ENCODE measurements at regions not wholly inside any gene's neighbourhood (a gene's known extent, or its start where the extent isn't known, plus 50 kb on each side); places are given as distances from the start of the nearest gene placed in this dataset.
"Not testable (repeated sequence)": the region's sequence is repeated elsewhere in the genome, so short reads cannot be mapped to it uniquely, and the experiment has no call there.

GRCh38 chr15:62417439-62417838, 252.4 kb upstream of the C2CD4B start:
- TF ChIP-seq EZH2phosphoT487 (IDR thresholded peaks at IDR 0.05; ENCODE audit: low read depth) = no peak
- TF ChIP-seq, protein P1, sequence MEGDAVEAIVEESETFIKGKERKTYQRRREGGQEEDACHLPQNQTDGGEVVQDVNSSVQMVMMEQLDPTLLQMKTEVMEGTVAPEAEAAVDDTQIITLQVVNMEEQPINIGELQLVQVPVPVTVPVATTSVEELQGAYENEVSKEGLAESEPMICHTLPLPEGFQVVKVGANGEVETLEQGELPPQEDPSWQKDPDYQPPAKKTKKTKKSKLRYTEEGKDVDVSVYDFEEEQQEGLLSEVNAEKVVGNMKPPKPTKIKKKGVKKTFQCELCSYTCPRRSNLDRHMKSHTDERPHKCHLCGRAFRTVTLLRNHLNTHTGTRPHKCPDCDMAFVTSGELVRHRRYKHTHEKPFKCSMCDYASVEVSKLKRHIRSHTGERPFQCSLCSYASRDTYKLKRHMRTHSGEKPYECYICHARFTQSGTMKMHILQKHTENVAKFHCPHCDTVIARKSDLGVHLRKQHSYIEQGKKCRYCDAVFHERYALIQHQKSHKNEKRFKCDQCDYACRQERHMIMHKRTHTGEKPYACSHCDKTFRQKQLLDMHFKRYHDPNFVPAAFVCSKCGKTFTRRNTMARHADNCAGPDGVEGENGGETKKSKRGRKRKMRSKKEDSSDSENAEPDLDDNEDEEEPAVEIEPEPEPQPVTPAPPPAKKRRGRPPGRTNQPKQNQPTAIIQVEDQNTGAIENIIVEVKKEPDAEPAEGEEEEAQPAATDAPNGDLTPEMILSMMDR (IDR thresholded peaks at IDR 0.05; ENCODE audit: low read depth, low read length) = no peak
- Histone ChIP-seq H3K36me3 (replicated peaks; ENCODE audit: low read depth, low read length) (no peaks in the 10 kb centered on the region), H3K79me2 (ENCODE audit: low read length) (no peaks in the 10 kb centered on the region), H3K9ac (ENCODE audit: low read length) (no peak overlapping the region), H4K20me1 (ENCODE audit: insufficient read depth, low read length) (no peaks in the 10 kb centered on the region), H3K27me3 (ENCODE audit: low read depth, low read length) (no peaks in the 10 kb centered on the region), H2AFZ (ENCODE audit: low read depth, low read length) (no peak overlapping the region), H3K9me3 (ENCODE audit: insufficient read depth, low read length) (no peaks in the 10 kb centered on the region), H3K4me3 (ENCODE audit: low read length) (no peak overlapping the region), H3K27ac (ENCODE audit: low read length) (no peak overlapping the region), H3K4me1 (ENCODE audit: low read length) (no peaks in the 10 kb centered on the region), H3K4me2 (ENCODE audit: low read length) (no peak overlapping the region)

DNA sequence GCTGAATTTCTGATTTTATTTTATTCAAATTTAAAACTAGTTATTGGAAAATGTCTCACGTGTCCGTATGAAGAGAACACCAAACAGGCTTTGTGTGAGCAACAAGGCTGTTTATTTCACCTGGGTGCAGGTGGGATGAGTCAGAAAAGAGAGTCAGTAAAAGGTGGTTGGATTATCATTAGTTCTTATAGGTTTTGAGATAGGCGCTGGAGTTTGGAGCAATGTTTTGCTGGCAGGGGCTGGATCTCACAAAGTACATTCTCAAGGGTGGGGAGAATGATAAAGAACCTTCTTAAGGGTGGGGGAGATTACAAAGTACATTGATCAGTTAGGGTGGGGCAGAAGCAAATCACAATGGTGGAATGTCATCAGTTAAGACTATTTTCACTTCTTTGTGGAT, 253.4 kb upstream of the C2CD4B start:
- H3K4me2 ChIP-seq (ENCODE audit: low read length); H3K9ac ChIP-seq (ENCODE audit: low read length); H3K27me3 ChIP-seq (ENCODE audit: low read depth, low read length); H3K79me2 ChIP-seq (ENCODE audit: low read length); H2AFZ ChIP-seq (ENCODE audit: low read depth, low read length); H3K4me1 ChIP-seq (ENCODE audit: low read length); H3K27ac ChIP-seq (ENCODE audit: low read length); H3K36me3 ChIP-seq (replicated peaks; ENCODE audit: low read depth, low read length); H3K9me3 ChIP-seq (ENCODE audit: insufficient read depth, low read length); H4K20me1 ChIP-seq (ENCODE audit: insufficient read depth, low read length); H3K4me3 ChIP-seq (ENCODE audit: low read length): not testable (repeated sequence)

GRCh38 chr15:62419192-62419591, 254.1 kb upstream of the C2CD4B start:
- TF ChIP-seq EZH2phosphoT487 (IDR thresholded peaks at IDR 0.05; ENCODE audit: low read depth) = no peak
- TF ChIP-seq, protein P1 (IDR thresholded peaks at IDR 0.05; ENCODE audit: low read depth, low read length) = no peak
- H3K4me1 ChIP-seq (ENCODE audit: low read length) = no peaks in the 10 kb centered on the region
- no peak overlapping the region for H3K27ac ChIP-seq (ENCODE audit: low read length)
- no peaks in the 10 kb centered on the region for H3K36me3 ChIP-seq (replicated peaks; ENCODE audit: low read depth, low read length)
- H2AFZ ChIP-seq (ENCODE audit: low read depth, low read length) = no peak overlapping the region
- H3K9me3 ChIP-seq (ENCODE audit: insufficient read depth, low read length) = no peaks in the 10 kb centered on the region
- no peak overlapping the region for H3K4me3 ChIP-seq (ENCODE audit: low read length)
- H3K9ac ChIP-seq (ENCODE audit: low read length) = no peak overlapping the region
- H3K79me2 ChIP-seq (ENCODE audit: low read length) = no peaks in the 10 kb centered on the region
- H3K27me3 ChIP-seq (ENCODE audit: low read depth, low read length) = no peaks in the 10 kb centered on the region
- H3K4me2 ChIP-seq (ENCODE audit: low read length) = no peak overlapping the region
- no peaks in the 10 kb centered on the region for H4K20me1 ChIP-seq (ENCODE audit: insufficient read depth, low read length)

- not testable (repeated sequence) for H2AFZ ChIP-seq (ENCODE audit: low read depth, low read length); H3K4me2 ChIP-seq (ENCODE audit: low read length); H3K79me2 ChIP-seq (ENCODE audit: low read length); H3K36me3 ChIP-seq (replicated peaks; ENCODE audit: low read depth, low read length); H3K4me3 ChIP-seq (ENCODE audit: low read length); H3K9me3 ChIP-seq (ENCODE audit: insufficient read depth, low read length); H3K27me3 ChIP-seq (ENCODE audit: low read depth, low read length); H3K9ac ChIP-seq (ENCODE audit: low read length); H4K20me1 ChIP-seq (ENCODE audit: insufficient read depth, low read length); H3K4me1 ChIP-seq (ENCODE audit: low read length); H3K27ac ChIP-seq (ENCODE audit: low read length)
Observed at GRCh38 chr15:62420371-62420770, 255.3 kb upstream of the C2CD4B start.

GRCh38 chr15:62421289-62421688, 256.2 kb upstream of the C2CD4B start:
- Histone ChIP-seq H3K4me3 (ENCODE audit: low read length) (no peak overlapping the region), H3K4me2 (ENCODE audit: low read length) (no peak overlapping the region), H3K4me1 (ENCODE audit: low read length) (no peaks in the 10 kb centered on the region), H3K27ac (ENCODE audit: low read length) (no peak overlapping the region), H3K27me3 (ENCODE audit: low read depth, low read length) (no peaks in the 10 kb centered on the region), H3K9me3 (ENCODE audit: insufficient read depth, low read length) (no peaks in the 10 kb centered on the region), H3K36me3 (replicated peaks; ENCODE audit: low read depth, low read length) (no peaks in the 10 kb centered on the region), H4K20me1 (ENCODE audit: insufficient read depth, low read length) (no peaks in the 10 kb centered on the region), H2AFZ (ENCODE audit: low read depth, low read length) (no peak overlapping the region), H3K79me2 (ENCODE audit: low read length) (no peaks in the 10 kb centered on the region), H3K9ac (ENCODE audit: low read length) (no peak overlapping the region)
- TF ChIP-seq, protein P1 (IDR thresholded peaks at IDR 0.05; ENCODE audit: low read depth, low read length) = no peak
- TF ChIP-seq EZH2phosphoT487 (IDR thresholded peaks at IDR 0.05; ENCODE audit: low read depth) = no peak

Measured in OCI-LY3 (cell line).